K562 (cell line): ENCODE measurements at regions not wholly inside any gene's neighbourhood (a gene's known extent, or its start where the extent isn't known, plus 50 kb on each side); places are given as distances from the start of the nearest gene placed in this dataset.

Experiments
- ATF7 ChIP-seq: fragments of 450-650 bp; IDR thresholded peaks from 2 replicates; pipeline ENCODE4 v1.7.1; 2014; ENCODE audit warnings: mild to moderate bottlenecking, moderate library complexity
- SMC3 ChIP-seq: conservative IDR thresholded peaks from 2 replicates; pipeline ENCODE4 v1.6.1; 2011; ENCODE audit warnings: low read depth, low read length, improper control_type of control experiment; ENCODE audit not compliant: insufficient read depth
- TF ChIP-seq, protein P1 (sequence below), 2 experiments: fragments of 450-650 bp in 1 of 2; sonication (generic) in 1 of 2; formaldehyde crosslinking in 1 of 2; IDR thresholded peaks in 1 of 2; conservative IDR thresholded peaks in 1 of 2; 2 replicates each; pipeline versions ENCODE4 v1.6.1 to v1.8.1; 2016 to 2023; ENCODE audit warnings: mild to moderate bottlenecking in 2 of 2, moderate library complexity in 2 of 2, inconsistent platforms in 1 of 2, missing genetic modification reagents in 1 of 2
- TF ChIP-seq, protein P2 (sequence below), 2 experiments: IDR thresholded peaks in 1 of 2; conservative IDR thresholded peaks in 1 of 2; 2 replicates each; pipeline ENCODE4 v1.6.1; 2016; ENCODE audit warnings: low read depth in 2 of 2, mild to moderate bottlenecking in 1 of 2, missing compliant biosample characterization in 1 of 2, missing genetic modification characterization in 1 of 2, moderate library complexity in 1 of 2
- TF ChIP-seq, protein P3 (sequence below), 3 experiments: IDR thresholded peaks in 2 of 3; conservative IDR thresholded peaks in 1 of 3; 2 replicates each; pipeline ENCODE4 v1.5.1; 2011 to 2012; ENCODE audit warnings: low read length in 3 of 3, mild to moderate bottlenecking in 3 of 3, control low read depth in 2 of 3, improper control_type of control experiment in 1 of 3, inconsistent platforms in 1 of 3, low read depth in 1 of 3, mixed read lengths in 1 of 3, moderate library complexity in 1 of 3; ENCODE audit not compliant: insufficient read depth in 2 of 3

DNA sequence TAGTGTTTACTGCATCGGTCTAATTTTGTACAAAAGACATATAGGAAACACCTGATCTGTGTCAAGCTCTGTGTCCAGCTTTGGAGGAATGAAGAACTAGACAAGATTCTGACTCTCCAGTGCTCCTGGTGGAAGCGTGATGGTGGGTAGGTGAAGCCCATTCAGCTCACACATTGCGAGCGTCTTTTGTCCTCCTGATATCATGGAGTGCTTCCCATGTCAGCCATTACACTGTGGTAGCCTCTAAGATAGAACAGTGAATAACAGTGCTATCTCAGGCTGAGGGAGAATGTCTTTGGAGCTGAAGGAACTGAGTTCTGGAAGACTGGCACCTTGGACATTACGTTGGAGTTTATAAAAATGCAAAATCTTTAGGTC is 350.2 kb downstream of the CYRIA start:
- TF ChIP-seq ATF7 (no peak), SMC3 (no peak)
- TF ChIP-seq, protein P1, sequence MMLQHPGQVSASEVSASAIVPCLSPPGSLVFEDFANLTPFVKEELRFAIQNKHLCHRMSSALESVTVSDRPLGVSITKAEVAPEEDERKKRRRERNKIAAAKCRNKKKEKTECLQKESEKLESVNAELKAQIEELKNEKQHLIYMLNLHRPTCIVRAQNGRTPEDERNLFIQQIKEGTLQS (IDR thresholded peaks at IDR 0.05), result no peak
- TF ChIP-seq, protein P1 (CRISPR knock-in tag; conservative IDR thresholded peaks at IDR 0.05), result no peak
- TF ChIP-seq, protein P2, sequence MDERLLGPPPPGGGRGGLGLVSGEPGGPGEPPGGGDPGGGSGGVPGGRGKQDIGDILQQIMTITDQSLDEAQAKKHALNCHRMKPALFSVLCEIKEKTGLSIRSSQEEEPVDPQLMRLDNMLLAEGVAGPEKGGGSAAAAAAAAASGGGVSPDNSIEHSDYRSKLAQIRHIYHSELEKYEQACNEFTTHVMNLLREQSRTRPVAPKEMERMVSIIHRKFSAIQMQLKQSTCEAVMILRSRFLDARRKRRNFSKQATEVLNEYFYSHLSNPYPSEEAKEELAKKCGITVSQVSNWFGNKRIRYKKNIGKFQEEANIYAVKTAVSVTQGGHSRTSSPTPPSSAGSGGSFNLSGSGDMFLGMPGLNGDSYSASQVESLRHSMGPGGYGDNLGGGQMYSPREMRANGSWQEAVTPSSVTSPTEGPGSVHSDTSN (CRISPR knock-in tag; IDR thresholded peaks at IDR 0.05; ENCODE audit: low read depth), result no peak
- TF ChIP-seq, protein P2 (tag; conservative IDR thresholded peaks at IDR 0.05; ENCODE audit: low read depth), result no peak
- TF ChIP-seq, protein P3, sequence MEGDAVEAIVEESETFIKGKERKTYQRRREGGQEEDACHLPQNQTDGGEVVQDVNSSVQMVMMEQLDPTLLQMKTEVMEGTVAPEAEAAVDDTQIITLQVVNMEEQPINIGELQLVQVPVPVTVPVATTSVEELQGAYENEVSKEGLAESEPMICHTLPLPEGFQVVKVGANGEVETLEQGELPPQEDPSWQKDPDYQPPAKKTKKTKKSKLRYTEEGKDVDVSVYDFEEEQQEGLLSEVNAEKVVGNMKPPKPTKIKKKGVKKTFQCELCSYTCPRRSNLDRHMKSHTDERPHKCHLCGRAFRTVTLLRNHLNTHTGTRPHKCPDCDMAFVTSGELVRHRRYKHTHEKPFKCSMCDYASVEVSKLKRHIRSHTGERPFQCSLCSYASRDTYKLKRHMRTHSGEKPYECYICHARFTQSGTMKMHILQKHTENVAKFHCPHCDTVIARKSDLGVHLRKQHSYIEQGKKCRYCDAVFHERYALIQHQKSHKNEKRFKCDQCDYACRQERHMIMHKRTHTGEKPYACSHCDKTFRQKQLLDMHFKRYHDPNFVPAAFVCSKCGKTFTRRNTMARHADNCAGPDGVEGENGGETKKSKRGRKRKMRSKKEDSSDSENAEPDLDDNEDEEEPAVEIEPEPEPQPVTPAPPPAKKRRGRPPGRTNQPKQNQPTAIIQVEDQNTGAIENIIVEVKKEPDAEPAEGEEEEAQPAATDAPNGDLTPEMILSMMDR (IDR thresholded peaks at IDR 0.05 in 2 of 3, conservative IDR thresholded peaks at IDR 0.05 in 1 of 3; ENCODE audit: insufficient read depth in 2 of 3, low read depth in 1 of 3, low read length in 3 of 3), result no peak
